HL-60 (cell line): ENCODE measurements at regions not wholly inside any gene's neighbourhood (a gene's known extent, or its start where the extent isn't known, plus 50 kb on each side); places are given as distances from the start of the nearest gene placed in this dataset.

Experiments used
- CTCF ChIP-seq: IDR thresholded peaks from one replicate; pipeline ENCODE4 v1.5.1; 2011; ENCODE audit warnings: low read length, control low read depth, inconsistent platforms; ENCODE audit not compliant: insufficient read depth
- POLR2AphosphoS5 ChIP-seq: IDR thresholded peaks from 2 replicates; pipeline ENCODE4 v1.6.1; 2012; ENCODE audit warnings: low read depth

- TF ChIP-seq CTCF = no peak
- TF ChIP-seq POLR2AphosphoS5 = no peak
Measured at GRCh38 chr14:55764784-55765183, 184.8 kb downstream of the KTN1 start.
